ENCODE measurements at regions not wholly inside any gene's neighbourhood (a gene's known extent, or its start where the extent isn't known, plus 50 kb on each side); places are given as distances from the start of the nearest gene placed in this dataset.

GRCh38 chr13:105063676-105064075, 1471.8 kb downstream of the EFNB2 start:
- H3K4me3 ChIP-seq (ENCODE audit: low read depth, low read length) = no peak overlapping the region

DNA sequence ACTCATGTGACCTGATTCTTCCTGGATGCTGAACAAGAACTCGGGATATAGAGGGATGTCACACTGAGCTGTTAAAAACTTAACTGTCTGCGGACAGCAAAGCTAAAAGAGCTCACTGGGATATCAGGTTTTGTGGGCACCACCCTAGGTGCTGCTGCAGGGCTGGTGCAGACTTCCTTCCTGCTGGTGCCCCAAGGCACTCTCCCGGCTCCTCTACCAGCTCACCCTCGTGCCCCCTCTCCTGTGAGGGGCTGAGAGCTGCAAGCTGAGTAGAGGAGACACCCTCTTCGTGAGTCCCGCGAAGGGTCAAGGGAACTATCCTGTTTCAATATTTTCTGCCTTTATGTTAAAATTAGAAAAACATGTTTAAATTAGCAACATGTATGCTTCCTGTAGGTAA, 1475.7 kb downstream of the EFNB2 start:
- no peak overlapping the region for H3K4me3 ChIP-seq (ENCODE audit: low read depth, low read length)

DNA sequence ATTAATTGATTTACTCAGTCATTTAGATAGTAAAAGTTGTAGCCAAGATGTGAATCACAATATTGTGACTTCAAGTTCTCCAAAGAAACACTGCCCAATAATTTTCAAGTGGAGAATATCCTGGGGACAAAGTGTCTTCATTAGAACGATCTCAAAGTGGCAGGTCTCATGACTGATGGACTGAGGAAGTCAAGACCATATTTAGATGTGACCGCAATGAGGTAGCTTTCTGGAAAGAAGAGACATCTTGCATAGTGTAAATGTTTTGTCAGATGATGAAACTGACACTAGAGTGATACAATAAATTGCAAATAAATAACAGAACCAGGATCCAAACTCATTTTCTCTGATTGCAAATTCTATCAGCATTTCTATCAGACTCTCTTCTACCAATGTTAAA, 1476.9 kb downstream of the EFNB2 start:
- no peak overlapping the region for H3K4me3 ChIP-seq (ENCODE audit: low read depth, low read length)

DNA sequence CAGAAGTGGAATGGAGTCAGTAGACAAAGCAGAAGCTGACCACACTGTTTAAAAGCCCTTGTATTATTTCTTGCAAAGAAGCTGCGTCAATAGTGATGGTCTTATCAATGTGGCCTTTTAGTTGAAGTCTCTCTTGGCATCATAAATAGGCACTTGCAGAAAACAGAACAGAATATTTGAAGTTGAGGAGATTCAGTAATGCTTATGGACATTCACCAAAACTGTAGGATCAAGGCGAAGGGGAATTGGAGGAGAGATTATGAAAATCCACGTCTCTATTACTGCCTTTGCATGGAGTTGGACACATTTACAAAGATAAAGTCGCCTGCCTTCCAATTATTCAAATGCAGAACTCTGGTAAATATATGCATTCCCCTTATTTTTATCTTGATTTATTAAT, 1482.8 kb downstream of the EFNB2 start:
- H3K4me3 ChIP-seq (ENCODE audit: low read depth, low read length) = no peak overlapping the region

GRCh38 chr13:105050686-105051085, 1484.8 kb downstream of the EFNB2 start:
- H3K4me3 ChIP-seq (ENCODE audit: low read depth, low read length) = no peak overlapping the region

GRCh38 chr13:105048677-105049076, 1486.8 kb downstream of the EFNB2 start:
- H3K4me3 ChIP-seq (ENCODE audit: low read depth, low read length) = no peak overlapping the region

DNA sequence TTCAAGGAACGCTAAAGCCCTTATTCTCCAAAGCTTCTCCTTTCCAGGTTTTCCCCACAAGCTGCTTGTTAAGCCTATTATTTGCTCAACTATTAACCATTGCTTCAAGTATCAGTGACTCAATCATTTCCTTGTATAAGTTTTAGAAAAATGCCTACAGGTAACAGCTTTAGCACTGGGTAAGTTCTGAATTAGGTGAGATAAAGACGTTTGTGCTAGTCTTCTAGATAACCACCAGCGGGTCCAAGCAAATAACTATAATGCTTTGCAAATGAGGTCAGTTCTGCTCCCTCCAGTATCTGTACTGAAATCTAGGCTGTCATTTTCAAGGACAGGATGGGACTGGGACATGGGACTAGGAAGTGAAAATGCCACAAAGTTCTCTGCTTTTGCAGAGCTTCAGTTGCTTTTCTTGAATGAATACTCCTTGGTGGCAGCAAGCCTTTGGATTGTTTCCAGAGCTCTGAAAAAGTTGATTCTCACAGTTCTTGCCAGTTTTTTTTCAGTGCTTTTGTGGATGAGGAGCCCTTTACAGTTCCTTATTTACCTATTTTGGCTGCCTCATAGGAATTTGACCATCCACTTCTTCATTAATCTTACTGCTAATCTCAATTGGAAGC, 1487.7 kb downstream of the EFNB2 start:
- no peak overlapping the region for H3K4me3 ChIP-seq (ENCODE audit: low read depth, low read length)

DNA sequence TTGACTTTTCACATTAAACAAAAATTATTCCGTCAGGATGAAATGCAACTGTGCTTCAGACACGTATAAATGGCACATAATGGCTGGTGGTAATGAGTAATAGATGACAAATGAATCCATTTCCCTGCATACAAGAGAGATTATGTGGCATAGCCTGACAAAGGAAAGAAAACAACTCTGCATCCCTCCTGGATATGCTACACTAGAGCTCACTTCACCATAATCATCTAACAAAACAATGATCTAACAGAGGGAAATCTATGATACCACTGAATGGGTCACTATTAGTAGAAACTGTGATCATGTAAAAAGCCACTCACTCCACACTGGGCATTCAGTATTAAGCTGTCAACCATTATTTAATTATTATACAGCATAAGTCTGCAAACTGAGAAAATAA, 1498.4 kb downstream of the EFNB2 start:
- H3K4me3 ChIP-seq (ENCODE audit: low read depth, low read length) = no peak overlapping the region

- H3K4me3 ChIP-seq (ENCODE audit: low read depth, low read length) = no peak overlapping the region
These were observed 1500.4 kb downstream of the EFNB2 start for GRCh38 chr13:105035092-105035491.

DNA sequence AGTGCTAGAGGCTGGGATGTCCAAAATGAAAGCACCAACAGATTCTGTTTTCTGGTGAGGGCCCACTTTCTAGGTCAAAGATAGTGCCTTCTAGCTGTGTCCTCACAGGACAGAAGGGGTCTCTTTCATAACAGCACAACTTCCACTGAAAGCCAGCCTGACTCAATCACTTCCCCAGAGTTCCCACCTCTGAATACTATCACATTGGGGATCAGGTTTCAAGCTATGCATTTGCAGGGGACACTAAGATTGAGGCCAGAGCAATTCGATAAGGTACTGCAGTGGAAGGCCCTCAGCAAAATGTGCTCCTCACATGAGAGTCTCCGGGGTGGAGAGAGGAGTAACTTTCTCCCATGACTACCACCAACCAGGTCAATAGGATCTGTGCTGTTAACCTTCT, 1501.5 kb downstream of the EFNB2 start:
- H3K4me3 ChIP-seq (ENCODE audit: low read depth, low read length) = no peak overlapping the region

GRCh38 chr13:105031306-105031705, 1504.2 kb downstream of the EFNB2 start:
- H3K4me3 ChIP-seq (ENCODE audit: low read depth, low read length) = no peak overlapping the region

- no peak overlapping the region for H3K4me3 ChIP-seq (ENCODE audit: low read depth, low read length)
These were observed 1504.6 kb downstream of the EFNB2 start for GRCh38 chr13:105030851-105031250.

- no peak overlapping the region for H3K4me3 ChIP-seq (ENCODE audit: low read depth, low read length)
These were observed 1516.4 kb downstream of the EFNB2 start for GRCh38 chr13:105019073-105019472.

GRCh38 chr13:105016266-105016665, 1519.2 kb downstream of the EFNB2 start:
- no peak overlapping the region for H3K4me3 ChIP-seq (ENCODE audit: low read depth, low read length)

DNA sequence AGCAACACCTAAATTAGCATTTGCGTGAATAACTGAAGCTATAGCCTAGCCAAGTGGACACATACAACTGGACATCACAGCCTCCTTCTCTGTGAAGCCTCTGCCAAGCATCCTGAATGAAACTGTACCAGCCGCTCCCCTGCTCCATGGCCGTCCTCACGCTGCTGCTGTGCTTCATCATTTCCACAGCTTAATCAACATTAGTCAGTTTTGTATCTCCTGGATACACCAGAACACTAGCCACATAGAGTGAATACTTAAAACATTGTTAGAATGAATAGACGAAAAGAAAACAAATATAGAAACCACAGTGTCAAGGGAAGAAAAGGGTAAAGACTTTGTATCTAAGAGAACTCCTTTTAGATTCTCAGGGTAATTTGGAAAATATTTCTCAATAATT, 1526.9 kb downstream of the EFNB2 start:
- no peak overlapping the region for H3K4me3 ChIP-seq (ENCODE audit: low read depth, low read length)

- H3K4me3 ChIP-seq (ENCODE audit: low read depth, low read length) = no peak overlapping the region
These were observed 1528.2 kb downstream of the EFNB2 start for GRCh38 chr13:105007166-105007808.

DNA sequence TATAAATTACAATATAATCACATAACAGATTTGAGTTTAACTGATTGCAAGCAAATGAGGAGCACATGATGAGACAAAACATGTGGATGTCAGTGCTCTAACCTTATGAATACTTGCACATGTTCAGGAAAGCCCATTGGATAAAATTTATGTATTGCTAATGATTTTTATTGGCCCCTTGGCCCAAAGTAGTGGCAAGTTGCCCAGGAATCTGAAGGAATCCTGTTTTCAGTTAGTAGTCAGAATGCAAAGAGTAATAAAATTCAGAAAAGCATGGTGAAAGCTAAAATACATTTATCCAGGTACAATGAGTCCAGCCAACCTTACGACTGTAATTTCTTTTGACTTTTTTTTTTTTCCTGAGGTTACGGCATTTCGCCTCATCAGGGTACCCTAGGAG, 1539.4 kb downstream of the EFNB2 start:
- no peak overlapping the region for H3K4me3 ChIP-seq (ENCODE audit: low read depth, low read length)

DNA sequence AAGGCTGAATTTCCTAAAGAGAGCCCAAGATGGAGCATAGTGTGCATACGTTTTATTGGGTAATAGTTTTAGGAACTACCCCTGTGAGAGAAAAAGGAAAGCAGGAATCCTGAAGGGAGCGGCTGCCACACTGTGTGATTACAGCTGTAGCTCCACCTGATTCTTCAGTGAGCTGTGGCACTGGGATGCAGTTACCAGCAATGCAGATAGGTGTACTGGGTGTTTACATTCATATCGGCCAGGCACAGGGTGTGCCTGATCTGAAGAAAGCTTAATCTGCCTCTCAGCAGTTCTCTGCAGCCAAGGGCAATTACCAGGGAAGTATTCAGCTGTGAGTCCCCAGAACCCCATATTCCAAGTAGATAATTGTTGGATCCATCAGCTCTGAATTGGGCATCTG, 1541.8 kb downstream of the EFNB2 start:
- no peak overlapping the region for H3K4me3 ChIP-seq (ENCODE audit: low read depth, low read length)

DNA sequence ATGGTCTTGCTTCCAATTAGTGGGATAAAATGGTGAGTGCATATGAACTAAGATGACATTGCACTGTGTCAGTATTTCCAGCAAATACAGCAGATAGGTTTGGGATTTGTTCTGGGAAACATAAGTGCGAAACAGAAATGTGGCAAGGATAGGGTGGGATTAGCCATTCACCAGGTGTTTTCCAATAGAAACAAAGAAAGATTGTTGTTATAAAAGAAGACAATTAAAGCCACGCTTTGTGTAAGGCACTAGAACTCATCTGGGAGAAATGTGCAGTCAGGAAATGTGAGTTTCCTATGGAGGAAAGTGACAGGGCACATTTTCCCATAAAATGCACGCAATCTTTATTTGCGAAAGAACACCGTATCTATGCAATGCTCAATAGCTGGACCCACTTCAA, 1547.8 kb downstream of the EFNB2 start:
- no peak overlapping the region for H3K4me3 ChIP-seq (ENCODE audit: low read depth, low read length)

DNA sequence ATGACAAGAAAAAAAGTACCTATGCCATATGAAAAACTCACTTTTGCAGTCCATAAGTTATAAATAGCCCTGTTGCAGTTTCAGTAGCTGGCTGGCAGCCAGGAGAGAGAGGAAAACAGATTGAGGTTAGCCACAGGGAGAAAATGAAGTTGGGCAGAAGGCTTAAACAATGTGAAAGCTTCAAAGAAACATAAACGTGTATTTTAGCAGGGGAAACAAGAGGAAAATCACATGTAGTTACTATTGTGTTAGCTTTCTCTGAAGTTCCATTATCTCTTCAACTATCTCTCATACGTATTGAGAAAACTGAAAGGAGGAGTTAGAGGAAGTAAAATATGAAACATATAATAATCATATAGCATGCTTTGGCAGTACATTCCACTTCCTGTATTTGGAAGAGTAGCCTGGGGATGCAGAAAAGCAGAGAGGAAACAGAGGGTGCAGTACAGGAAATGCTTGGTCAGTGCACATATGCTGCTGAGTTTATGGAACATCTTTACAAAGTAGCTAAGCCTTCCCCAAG, 1551.1 kb downstream of the EFNB2 start:
- H3K4me3 ChIP-seq (ENCODE audit: low read depth, low read length) = no peak overlapping the region

DNA sequence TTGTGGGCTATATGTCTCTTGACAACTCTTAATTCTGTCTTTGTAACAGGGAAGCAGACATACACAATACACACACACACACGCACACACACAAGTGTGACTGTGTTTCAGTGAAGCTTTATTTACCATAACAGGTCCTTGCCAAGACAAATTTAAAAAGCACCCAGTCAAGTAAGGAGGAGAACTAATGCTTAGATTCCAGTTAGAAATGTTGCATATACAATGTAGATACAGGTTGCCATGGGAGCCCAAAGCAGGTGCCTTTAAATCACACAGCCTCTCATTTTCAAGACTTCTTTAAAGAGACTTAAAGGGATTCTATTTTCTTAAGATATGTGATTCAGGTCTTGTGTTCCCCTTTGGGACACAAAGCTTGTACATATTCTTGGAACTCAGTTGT, 1551.9 kb downstream of the EFNB2 start:
- H3K4me3 ChIP-seq (ENCODE audit: low read depth, low read length) = no peak overlapping the region

GRCh38 chr13:104980586-104980985, 1554.9 kb downstream of the EFNB2 start:
- no peak overlapping the region for H3K4me3 ChIP-seq (ENCODE audit: low read depth, low read length)

Measured in iPS-11a (cell line).